HepG2 (cell line): ENCODE measurements at regions not wholly inside any gene's neighbourhood (a gene's known extent, or its start where the extent isn't known, plus 50 kb on each side); places are given as distances from the start of the nearest gene placed in this dataset.

ENCODE experiments used
- ATAC-seq: fragments of 200-7000 bp; cut with Tn5 transposase; 3 replicates; pipeline ENCODE4 v1.9.1; 2020; ENCODE audit warnings: mild to moderate bottlenecking, moderate library complexity
- BruUV-seq: library from RNA; stranded (reverse); fragments of 400-500 nt; replicated peaks from 2 replicates; lab custom pipeline; 2021; lab: Mats Ljungman, UMichigan
- CTCF ChIA-PET: fragments of 300-600 bp; formaldehyde crosslinking; extraction: SDS; loops from one replicate; lab custom pipeline; 2021; ENCODE audit warnings: low total read pairs, inconsistent platforms, low intra/inter-chr PET ratio; lab: Yijun Ruan, JAX
- POLR2A ChIA-PET: fragments of 350-600 bp; sonication (Branson Sonifier 250); formaldehyde crosslinking; loops from one replicate; lab custom pipeline; 2020; ENCODE audit warnings: antibody characterized with exemption, inconsistent platforms; lab: Yijun Ruan, JAX
- DNase-seq: peaks from one replicate; pipeline ENCODE4 v3.0.0-alpha.2; 2015; ENCODE audit warnings: low spot score
- FAIRE-seq: peaks from 3 replicates; lab custom pipeline; 2011; peaks lifted over from hg19 to GRCh38; lab: Jason Lieb, UNC
- H2AFZ ChIP-seq: one replicate; pipeline ENCODE4 v1.6.1; 2011; ENCODE audit warnings: low read length, inconsistent platforms
- H3K27ac ChIP-seq: fragments of 300-600 bp; 3 replicates; pipeline ENCODE4 v1.8.0; 2011; ENCODE audit warnings: mixed run types, mild to moderate bottlenecking, mixed read lengths, low read length, inconsistent platforms; ENCODE audit not compliant: insufficient read depth; ENCODE audit errors: extremely low read length
- H3K27me3 ChIP-seq, 2 experiments: fragments of 200-600 bp in 1 of 2; 2 replicates in 1 of 2; 3 replicates in 1 of 2; pipeline versions ENCODE4 v1.6.0 to v1.8.0; 2011; ENCODE audit warnings: low read length in 2 of 2, mild to moderate bottlenecking in 2 of 2, moderate library complexity in 2 of 2, inconsistent platforms in 1 of 2; ENCODE audit not compliant: insufficient read depth in 2 of 2, control insufficient read depth in 1 of 2
- H3K36me3 ChIP-seq, 2 experiments: fragments of 200-600 bp in 1 of 2; replicated peaks in 1 of 2; 2 replicates in 1 of 2; 3 replicates in 1 of 2; pipeline versions ENCODE4 v1.5.1 to v1.8.0; 2011; ENCODE audit warnings: low read length in 2 of 2, inconsistent platforms in 1 of 2; ENCODE audit not compliant: insufficient read depth in 2 of 2, control insufficient read depth in 1 of 2
- H3K4me1 ChIP-seq: 2 replicates; pipeline ENCODE4 v1.5.1; 2012; ENCODE audit warnings: low read length, inconsistent platforms; ENCODE audit not compliant: insufficient read depth
- H3K4me2 ChIP-seq: 2 replicates; pipeline ENCODE4 v1.6.0; 2011; ENCODE audit warnings: low read depth, low read length, inconsistent platforms
- H3K4me3 ChIP-seq, 3 experiments: fragments of 200-600 bp in 1 of 3; sonication (generic), shearing (Covaris generic) in 1 of 3; replicated peaks in 1 of 3; 2 replicates each; pipeline ENCODE4 v1.5.1; 2011 to 2016; ENCODE audit warnings: low read length in 3 of 3, inconsistent platforms in 2 of 3, low read depth in 2 of 3, mild to moderate bottlenecking in 2 of 3, control low read depth in 1 of 3, mixed read lengths in 1 of 3; ENCODE audit not compliant: insufficient read depth in 1 of 3
- H3K79me2 ChIP-seq: one replicate; pipeline ENCODE4 v1.6.1; 2011; ENCODE audit warnings: low read length, inconsistent platforms; ENCODE audit not compliant: insufficient read depth
- H3K9ac ChIP-seq: 2 replicates; pipeline ENCODE4 v1.6.0; 2011; ENCODE audit warnings: mild to moderate bottlenecking, low read depth, low read length, inconsistent platforms; ENCODE audit not compliant: insufficient read depth
- H3K9me3 ChIP-seq: 2 replicates; pipeline ENCODE4 v1.5.1; 2012; ENCODE audit warnings: mild to moderate bottlenecking, low read length
- H4K20me1 ChIP-seq: 2 replicates; pipeline ENCODE4 v1.6.0; 2011; ENCODE audit warnings: inconsistent platforms, mild to moderate bottlenecking, low read length, moderate library complexity; ENCODE audit not compliant: insufficient read depth
- AFF4 ChIP-seq: sonication (generic); formaldehyde crosslinking; IDR thresholded peaks from 2 replicates; pipeline ENCODE4 v1.4.0; 2020; ENCODE audit warnings: missing genetic modification reagents
- SKI ChIP-seq: fragments of 450-650 bp; IDR thresholded peaks from one replicate; pipeline ENCODE4 v1.6.1; 2018; ENCODE audit warnings: mild to moderate bottlenecking; ENCODE audit not compliant: partially characterized antibody
- ZFAT ChIP-seq: sonication (generic); formaldehyde crosslinking; conservative IDR thresholded peaks from 2 replicates; pipeline ENCODE4 v1.8.1; 2023; ENCODE audit warnings: missing genetic modification reagents, inconsistent platforms
- ZKSCAN8 ChIP-seq: IDR thresholded peaks from 2 replicates; pipeline ENCODE4 v1.6.1; 2016; ENCODE audit warnings: borderline replicate concordance, missing genetic modification reagents, missing compliant biosample characterization
- ZNF598 ChIP-seq: sonication (generic); formaldehyde crosslinking; IDR thresholded peaks from 2 replicates; pipeline ENCODE4 v1.5.1; 2020; ENCODE audit warnings: mild to moderate bottlenecking, missing genetic modification reagents, borderline replicate concordance
- ZNF713 ChIP-seq: sonication (generic); formaldehyde crosslinking; IDR thresholded peaks from 2 replicates; pipeline ENCODE4 v1.4.0; 2020; ENCODE audit warnings: mild to moderate bottlenecking, missing genetic modification reagents
- ZSCAN22 ChIP-seq: sonication (generic); formaldehyde crosslinking; IDR thresholded peaks from 2 replicates; pipeline ENCODE4 v1.4.0; 2020; ENCODE audit warnings: mild to moderate bottlenecking, missing genetic modification reagents
- WGBS: methylation state at CpG from one replicate; pipeline ENCODE4 v1.1.6; 2017; ENCODE audit warnings: low lambda C conversion rate; 5-methylcytosine and 5-hydroxymethylcytosine counted together
- in situ Hi-C: cut with HindIII; loops from 2 replicates; pipeline ENCODE4 v1.10.0; 2017; ENCODE audit warnings: low pct_unique_long_range_greater_than_20kb; ENCODE audit not compliant: extremely low pct_ligation_motif_present
- intact Hi-C: fragments of 100-400 bp; cut with micrococcal nuclease; formaldehyde crosslinking; loops from one replicate; pipeline ENCODE4 v1.10.0; 2022; ENCODE audit not compliant: unreplicated experiment
- TF ChIP-seq, protein P1 (sequence below): sonication (generic); formaldehyde crosslinking; IDR thresholded peaks from 2 replicates; pipeline ENCODE4 v1.4.0; 2020; ENCODE audit warnings: missing genetic modification reagents

- Histone ChIP-seq H3K4me2 (no peak overlapping the region), H2AFZ (no peak overlapping the region), H3K27me3 (no peaks in the 10 kb centered on the region), H3K79me2 (no peaks in the 10 kb centered on the region), H3K4me1 (no peaks in the 10 kb centered on the region), H3K9me3 (no peaks in the 10 kb centered on the region), H3K36me3 (no peaks in the 10 kb centered on the region), H3K4me3 (no peak overlapping the region), H3K9ac (no peak overlapping the region), H4K20me1 (no peaks in the 10 kb centered on the region), H3K27ac (no peak overlapping the region)
- ChIA-PET CTCF (no interaction called here), POLR2A (no interaction called here)
- intact Hi-C loops (no loop called here), in situ Hi-C loops (no loop called here)
- DNase-seq (no peak), ATAC-seq (no peak), FAIRE-seq (no peak)
- TF ChIP-seq ZKSCAN8 = no peak
- no peak for TF ChIP-seq ZFAT
- no peak for TF ChIP-seq SKI
- TF ChIP-seq, protein P1, sequence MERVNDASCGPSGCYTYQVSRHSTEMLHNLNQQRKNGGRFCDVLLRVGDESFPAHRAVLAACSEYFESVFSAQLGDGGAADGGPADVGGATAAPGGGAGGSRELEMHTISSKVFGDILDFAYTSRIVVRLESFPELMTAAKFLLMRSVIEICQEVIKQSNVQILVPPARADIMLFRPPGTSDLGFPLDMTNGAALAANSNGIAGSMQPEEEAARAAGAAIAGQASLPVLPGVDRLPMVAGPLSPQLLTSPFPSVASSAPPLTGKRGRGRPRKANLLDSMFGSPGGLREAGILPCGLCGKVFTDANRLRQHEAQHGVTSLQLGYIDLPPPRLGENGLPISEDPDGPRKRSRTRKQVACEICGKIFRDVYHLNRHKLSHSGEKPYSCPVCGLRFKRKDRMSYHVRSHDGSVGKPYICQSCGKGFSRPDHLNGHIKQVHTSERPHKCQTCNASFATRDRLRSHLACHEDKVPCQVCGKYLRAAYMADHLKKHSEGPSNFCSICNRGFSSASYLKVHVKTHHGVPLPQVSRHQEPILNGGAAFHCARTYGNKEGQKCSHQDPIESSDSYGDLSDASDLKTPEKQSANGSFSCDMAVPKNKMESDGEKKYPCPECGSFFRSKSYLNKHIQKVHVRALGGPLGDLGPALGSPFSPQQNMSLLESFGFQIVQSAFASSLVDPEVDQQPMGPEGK = no peak
- TF ChIP-seq ZNF713 (CRISPR knock-in tag) = no peak
- no peak for TF ChIP-seq ZNF598
- TF ChIP-seq AFF4 = no peak
- no peak for TF ChIP-seq ZSCAN22 (CRISPR knock-in tag)
- WGBS = 31% methylated on average over 3 of the region's 3 CpGs
- BruUV-seq = no TSS peak
Measured at GRCh38 chr12:20050221-20050620, 318.1 kb upstream of the PDE3A start.
